Liver (tissue), 8 donors: ENCODE measurements at regions not wholly inside any gene's neighbourhood (a gene's known extent, or its start where the extent isn't known, plus 50 kb on each side); places are given as distances from the start of the nearest gene placed in this dataset.

Experiments
- DNase-seq: peaks from one replicate; pipeline ENCODE4 v3.0.0-alpha.2; 2017; ENCODE audit warnings: low spot score
- H3K27ac ChIP-seq, 2 donors: one replicate each; pipeline ENCODE4 v1.7.0; 2013; ENCODE audit warnings: inconsistent platforms in 2 of 2, low read length in 2 of 2, control low read depth in 1 of 2, low read depth in 1 of 2, mild to moderate bottlenecking in 1 of 2
- H3K27me3 ChIP-seq, 4 donors: one replicate each; pipeline versions ENCODE4 v1.6.1 to v1.7.0; 2013; ENCODE audit warnings: low read length in 3 of 4, inconsistent platforms in 1 of 4, mild to moderate bottlenecking in 1 of 4, moderate library complexity in 1 of 4; ENCODE audit not compliant: control insufficient read depth in 4 of 4, insufficient read depth in 4 of 4
- H3K36me3 ChIP-seq, 4 donors: one replicate each; pipeline versions ENCODE4 v1.6.1 to v1.7.0; 2013; ENCODE audit warnings: low read length in 3 of 4, mild to moderate bottlenecking in 3 of 4, low read depth in 1 of 4, moderate library complexity in 1 of 4; ENCODE audit not compliant: control insufficient read depth in 4 of 4, insufficient read depth in 3 of 4
- H3K4me1 ChIP-seq, 4 donors: one replicate each; pipeline versions ENCODE4 v1.6.1 to v1.7.0; 2013; ENCODE audit warnings: low read length in 3 of 4, mild to moderate bottlenecking in 3 of 4, moderate library complexity in 1 of 4; ENCODE audit not compliant: control insufficient read depth in 4 of 4, insufficient read depth in 4 of 4
- H3K4me3 ChIP-seq, 3 donors: one replicate each; pipeline versions ENCODE4 v1.6.1 to v1.7.0; 2013; ENCODE audit warnings: low read length in 3 of 3, control low read depth in 1 of 3, low read depth in 1 of 3, mild to moderate bottlenecking in 1 of 3
- H3K9ac ChIP-seq, 2 donors: one replicate each; pipeline ENCODE4 v1.7.0; 2013; ENCODE audit warnings: low read length in 2 of 2, mild to moderate bottlenecking in 2 of 2, moderate library complexity in 2 of 2, control low read depth in 1 of 2, low read depth in 1 of 2
- H3K9me3 ChIP-seq, 4 donors: one replicate each; pipeline versions ENCODE4 v1.6.1 to v1.7.0; 2013; ENCODE audit warnings: low read length in 3 of 4; ENCODE audit not compliant: control insufficient read depth in 4 of 4
- EGR1 ChIP-seq, 2 donors: IDR thresholded peaks; 2 replicates each; pipeline ENCODE4 v1.6.1; 2016 to 2018; ENCODE audit warnings: antibody characterized with exemption in 2 of 2, low read depth in 2 of 2
- FOXA1 ChIP-seq: IDR thresholded peaks from 2 replicates; pipeline ENCODE4 v1.6.1; 2016; ENCODE audit warnings: antibody characterized with exemption
- FOXA2 ChIP-seq: IDR thresholded peaks from 2 replicates; pipeline ENCODE4 v1.6.1; 2016; ENCODE audit warnings: antibody characterized with exemption
- GABPA ChIP-seq, 2 donors: IDR thresholded peaks in 1 of 2; conservative IDR thresholded peaks in 1 of 2; 2 replicates each; pipeline ENCODE4 v1.6.1; 2016; ENCODE audit warnings: antibody characterized with exemption in 2 of 2, mild to moderate bottlenecking in 1 of 2, moderate library complexity in 1 of 2
- HNF4A ChIP-seq, 2 donors: conservative IDR thresholded peaks; 2 replicates each; pipeline ENCODE4 v1.6.1; 2016; ENCODE audit warnings: antibody characterized with exemption in 2 of 2, mild to moderate bottlenecking in 2 of 2
- HNF4G ChIP-seq: IDR thresholded peaks from 2 replicates; pipeline ENCODE4 v1.6.1; 2016; ENCODE audit warnings: antibody characterized with exemption
- NR2F2 ChIP-seq: IDR thresholded peaks from 2 replicates; pipeline ENCODE4 v1.6.1; 2016; ENCODE audit warnings: antibody characterized with exemption
- RAD21 ChIP-seq, 2 donors: IDR thresholded peaks; 2 replicates each; pipeline ENCODE4 v1.6.1; 2016; ENCODE audit warnings: antibody characterized with exemption in 2 of 2, mild to moderate bottlenecking in 2 of 2
- RXRA ChIP-seq, 2 donors: IDR thresholded peaks; 2 replicates each; pipeline ENCODE4 v1.6.1; 2017 to 2018; ENCODE audit warnings: antibody characterized with exemption in 2 of 2, mild to moderate bottlenecking in 1 of 2
- SP1 ChIP-seq: IDR thresholded peaks from 2 replicates; pipeline ENCODE4 v1.6.1; 2018; ENCODE audit warnings: antibody characterized with exemption, mild to moderate bottlenecking
- TAF1 ChIP-seq: conservative IDR thresholded peaks from 2 replicates; pipeline ENCODE4 v1.6.1; 2016; ENCODE audit warnings: antibody characterized with exemption, mild to moderate bottlenecking
- YY1 ChIP-seq: IDR thresholded peaks from 2 replicates; pipeline ENCODE4 v1.6.1; 2016; ENCODE audit warnings: antibody characterized with exemption, mild to moderate bottlenecking
- WGBS: extraction: QIAGEN DNeasy Blood & Tissue Kit; methylation state at CpG from one replicate; pipeline ENCODE4 v1.1.7; 2013; 5-methylcytosine and 5-hydroxymethylcytosine counted together
- TF ChIP-seq, protein P1 (sequence below): IDR thresholded peaks from 2 replicates; pipeline ENCODE4 v1.6.1; 2016; ENCODE audit warnings: antibody characterized with exemption, mild to moderate bottlenecking
- TF ChIP-seq, protein P2 (sequence below): fragments of 150-350 bp; IDR thresholded peaks from 2 replicates; pipeline ENCODE4 v1.5.1; 2017; ENCODE audit warnings: improper control_type of control experiment, low read depth, low read length; ENCODE audit not compliant: missing input control
- TF ChIP-seq, protein P3 (sequence below): IDR thresholded peaks from 2 replicates; pipeline ENCODE4 v1.6.1; 2016; ENCODE audit warnings: antibody characterized with exemption
- donor health status: healthy.
- donor health status: healthy.
- donor health status: healthy.
- donor health status: healthy.
- donor health status: healthy.

DNA sequence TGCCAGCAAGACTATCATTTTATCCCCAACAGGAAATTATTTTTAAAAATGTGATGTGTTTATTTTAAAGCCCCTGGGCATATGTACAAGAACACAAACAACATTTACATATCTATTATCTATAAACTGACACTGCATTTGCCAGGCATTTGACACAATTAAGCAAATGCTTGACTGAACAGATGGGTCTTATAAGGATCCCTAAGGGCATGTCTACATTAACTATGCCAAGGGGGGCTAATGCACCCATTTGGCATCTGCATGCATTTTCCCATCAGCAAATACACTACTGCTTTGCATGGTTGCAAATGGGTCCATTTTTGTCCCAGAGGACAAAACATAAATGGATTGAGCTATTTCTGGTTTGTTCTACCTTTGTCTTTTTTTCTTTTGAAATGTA lies 884.8 kb upstream of the B3GALT2 start (continued):
- TF ChIP-seq RAD21 (IDR thresholded peaks at IDR 0.05) (no peak), HNF4G (no peak)

DNA sequence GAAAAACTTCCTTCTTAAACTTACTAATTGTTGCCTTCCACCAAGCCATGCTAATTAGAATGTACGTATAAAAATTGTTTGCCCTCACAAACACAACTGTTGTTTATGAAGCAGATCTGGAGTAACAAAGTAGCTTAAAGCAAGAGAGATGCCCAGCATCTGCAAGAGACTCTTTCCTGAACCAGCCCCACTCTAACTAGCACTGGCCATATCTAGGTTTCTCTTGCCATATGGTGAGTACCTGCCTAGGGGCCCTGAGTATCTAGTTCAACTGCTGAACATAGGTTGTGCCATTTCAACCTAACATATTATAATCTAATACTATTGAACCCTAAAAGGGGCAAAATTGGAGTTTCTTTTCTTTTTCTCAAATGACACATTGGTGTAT lies 883.4 kb upstream of the B3GALT2 start:
- 89% methylated on average over 1 of the region's 1 CpG for WGBS
- Histone ChIP-seq H3K4me1 (no peaks in the 10 kb centered on the region), H3K9me3 (no peaks in the 10 kb centered on the region), H3K36me3 (no peaks in the 10 kb centered on the region), H3K27ac (no peak overlapping the region), H3K27me3 (no peaks in the 10 kb centered on the region), H3K9ac (no peak overlapping the region), H3K4me3 (no peak overlapping the region)
- TF ChIP-seq SP1 = no peak
- TF ChIP-seq FOXA2 = no peak
- TF ChIP-seq TAF1 = no peak
- TF ChIP-seq NR2F2 = no peak
- TF ChIP-seq YY1 = no peak
- TF ChIP-seq RXRA (IDR thresholded peaks at IDR 0.05) = no peak
- TF ChIP-seq GABPA (IDR thresholded peaks at IDR 0.05 in 1 of 2, conservative IDR thresholded peaks at IDR 0.05 in 1 of 2) = no peak
- no peak for TF ChIP-seq FOXA1
- TF ChIP-seq HNF4G = no peak
- no peak for DNase-seq

DNA sequence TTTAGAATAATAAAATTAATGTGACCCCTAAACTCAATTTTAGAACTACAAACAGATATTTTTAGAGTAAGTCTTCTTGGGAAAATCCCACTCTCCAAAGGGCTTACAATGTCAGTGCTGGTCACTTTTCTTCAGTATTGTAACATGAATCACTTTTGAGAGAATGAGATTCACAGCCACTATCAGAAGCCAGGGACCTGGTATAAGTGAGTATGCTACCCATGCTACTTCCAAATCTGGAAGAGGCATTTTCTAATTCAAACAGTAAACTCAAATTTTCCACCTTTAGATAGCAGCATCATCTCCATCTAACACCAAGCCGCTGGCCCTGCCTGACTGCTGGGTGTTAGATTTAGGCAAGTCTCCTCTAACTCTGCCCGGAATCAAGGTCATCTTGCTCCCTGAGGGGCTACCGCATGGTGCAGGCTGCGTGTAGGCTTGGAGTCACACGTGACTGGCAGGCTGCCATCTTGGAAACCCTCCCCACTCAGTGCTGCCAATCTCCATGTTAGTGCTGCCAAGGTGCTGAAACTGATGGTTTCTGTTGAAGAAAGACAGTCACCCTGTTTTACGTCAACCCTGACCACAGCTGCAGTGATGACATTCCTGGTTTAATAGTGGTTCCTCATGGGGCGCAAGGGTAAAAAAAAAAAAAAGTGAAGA lies 882.9 kb upstream of the B3GALT2 start:
- H3K27ac ChIP-seq = no peak overlapping the region
- no peaks in the 10 kb centered on the region for H3K27me3 ChIP-seq
- no peaks in the 10 kb centered on the region for H3K36me3 ChIP-seq
- no peaks in the 10 kb centered on the region for H3K4me1 ChIP-seq
- H3K9ac ChIP-seq = no peak overlapping the region
- no peaks in the 10 kb centered on the region for H3K9me3 ChIP-seq
- DNase-seq = no peak
- 83% methylated on average over 7 of the region's 7 CpGs for WGBS
- H3K4me3 ChIP-seq = no peak overlapping the region
- no peak for TF ChIP-seq FOXA2
- TF ChIP-seq, protein P1, sequence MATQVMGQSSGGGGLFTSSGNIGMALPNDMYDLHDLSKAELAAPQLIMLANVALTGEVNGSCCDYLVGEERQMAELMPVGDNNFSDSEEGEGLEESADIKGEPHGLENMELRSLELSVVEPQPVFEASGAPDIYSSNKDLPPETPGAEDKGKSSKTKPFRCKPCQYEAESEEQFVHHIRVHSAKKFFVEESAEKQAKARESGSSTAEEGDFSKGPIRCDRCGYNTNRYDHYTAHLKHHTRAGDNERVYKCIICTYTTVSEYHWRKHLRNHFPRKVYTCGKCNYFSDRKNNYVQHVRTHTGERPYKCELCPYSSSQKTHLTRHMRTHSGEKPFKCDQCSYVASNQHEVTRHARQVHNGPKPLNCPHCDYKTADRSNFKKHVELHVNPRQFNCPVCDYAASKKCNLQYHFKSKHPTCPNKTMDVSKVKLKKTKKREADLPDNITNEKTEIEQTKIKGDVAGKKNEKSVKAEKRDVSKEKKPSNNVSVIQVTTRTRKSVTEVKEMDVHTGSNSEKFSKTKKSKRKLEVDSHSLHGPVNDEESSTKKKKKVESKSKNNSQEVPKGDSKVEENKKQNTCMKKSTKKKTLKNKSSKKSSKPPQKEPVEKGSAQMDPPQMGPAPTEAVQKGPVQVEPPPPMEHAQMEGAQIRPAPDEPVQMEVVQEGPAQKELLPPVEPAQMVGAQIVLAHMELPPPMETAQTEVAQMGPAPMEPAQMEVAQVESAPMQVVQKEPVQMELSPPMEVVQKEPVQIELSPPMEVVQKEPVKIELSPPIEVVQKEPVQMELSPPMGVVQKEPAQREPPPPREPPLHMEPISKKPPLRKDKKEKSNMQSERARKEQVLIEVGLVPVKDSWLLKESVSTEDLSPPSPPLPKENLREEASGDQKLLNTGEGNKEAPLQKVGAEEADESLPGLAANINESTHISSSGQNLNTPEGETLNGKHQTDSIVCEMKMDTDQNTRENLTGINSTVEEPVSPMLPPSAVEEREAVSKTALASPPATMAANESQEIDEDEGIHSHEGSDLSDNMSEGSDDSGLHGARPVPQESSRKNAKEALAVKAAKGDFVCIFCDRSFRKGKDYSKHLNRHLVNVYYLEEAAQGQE = no peak

DNA sequence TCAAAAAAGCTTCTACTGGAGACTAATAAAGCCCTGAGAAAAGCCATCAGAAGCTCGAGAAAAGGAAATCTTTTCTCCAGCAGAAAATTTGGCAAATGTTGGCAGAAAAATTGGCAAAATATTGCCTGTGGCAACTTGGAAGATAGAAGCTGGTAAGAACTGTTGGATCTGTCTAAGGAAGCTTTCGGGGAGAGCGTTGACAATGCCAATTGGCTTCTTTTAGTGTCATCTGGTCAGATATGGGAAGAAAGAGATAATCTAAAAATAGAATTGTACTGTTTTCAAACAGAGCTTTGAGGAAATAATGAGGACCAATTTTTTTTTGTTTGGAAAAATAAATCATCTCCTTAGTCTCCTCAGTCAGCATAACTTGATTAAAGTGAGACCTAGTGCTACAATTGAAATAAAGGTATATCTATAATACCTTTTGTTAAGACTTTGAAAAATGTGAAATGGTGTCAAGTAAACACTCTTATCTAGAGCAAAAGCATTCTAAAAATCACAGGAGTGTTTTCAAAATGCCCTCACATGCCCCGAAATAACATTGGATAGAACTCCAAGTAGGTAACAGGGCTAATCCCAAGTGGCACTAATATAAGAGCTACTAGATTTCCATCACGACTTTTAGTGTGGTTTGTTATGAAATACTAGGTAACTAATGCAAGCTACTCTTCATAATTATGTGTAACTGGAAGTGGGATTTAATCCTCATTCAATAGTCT lies 882.2 kb upstream of the B3GALT2 start:
- Histone ChIP-seq H3K9me3 (no peaks in the 10 kb centered on the region), H3K27ac (no peak overlapping the region), H3K27me3 (no peaks in the 10 kb centered on the region), H3K9ac (no peak overlapping the region), H3K4me1 (no peaks in the 10 kb centered on the region), H3K36me3 (no peaks in the 10 kb centered on the region), H3K4me3 (no peak overlapping the region)
- DNase-seq = no peak
- 82% methylated on average over 5 of the region's 5 CpGs for WGBS
- TF ChIP-seq SP1 (no peak), HNF4G (no peak), GABPA (IDR thresholded peaks at IDR 0.05 in 1 of 2, conservative IDR thresholded peaks at IDR 0.05 in 1 of 2) (no peak), FOXA2 (no peak), TAF1 (no peak), EGR1 (IDR thresholded peaks at IDR 0.05; ENCODE audit: low read depth in 2 of 2) (no peak), YY1 (no peak), HNF4A (conservative IDR thresholded peaks at IDR 0.05) (no peak), RXRA (IDR thresholded peaks at IDR 0.05) (no peak), FOXA1 (no peak)
- TF ChIP-seq, protein P2, sequence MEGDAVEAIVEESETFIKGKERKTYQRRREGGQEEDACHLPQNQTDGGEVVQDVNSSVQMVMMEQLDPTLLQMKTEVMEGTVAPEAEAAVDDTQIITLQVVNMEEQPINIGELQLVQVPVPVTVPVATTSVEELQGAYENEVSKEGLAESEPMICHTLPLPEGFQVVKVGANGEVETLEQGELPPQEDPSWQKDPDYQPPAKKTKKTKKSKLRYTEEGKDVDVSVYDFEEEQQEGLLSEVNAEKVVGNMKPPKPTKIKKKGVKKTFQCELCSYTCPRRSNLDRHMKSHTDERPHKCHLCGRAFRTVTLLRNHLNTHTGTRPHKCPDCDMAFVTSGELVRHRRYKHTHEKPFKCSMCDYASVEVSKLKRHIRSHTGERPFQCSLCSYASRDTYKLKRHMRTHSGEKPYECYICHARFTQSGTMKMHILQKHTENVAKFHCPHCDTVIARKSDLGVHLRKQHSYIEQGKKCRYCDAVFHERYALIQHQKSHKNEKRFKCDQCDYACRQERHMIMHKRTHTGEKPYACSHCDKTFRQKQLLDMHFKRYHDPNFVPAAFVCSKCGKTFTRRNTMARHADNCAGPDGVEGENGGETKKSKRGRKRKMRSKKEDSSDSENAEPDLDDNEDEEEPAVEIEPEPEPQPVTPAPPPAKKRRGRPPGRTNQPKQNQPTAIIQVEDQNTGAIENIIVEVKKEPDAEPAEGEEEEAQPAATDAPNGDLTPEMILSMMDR = no peak
- TF ChIP-seq, protein P3, sequence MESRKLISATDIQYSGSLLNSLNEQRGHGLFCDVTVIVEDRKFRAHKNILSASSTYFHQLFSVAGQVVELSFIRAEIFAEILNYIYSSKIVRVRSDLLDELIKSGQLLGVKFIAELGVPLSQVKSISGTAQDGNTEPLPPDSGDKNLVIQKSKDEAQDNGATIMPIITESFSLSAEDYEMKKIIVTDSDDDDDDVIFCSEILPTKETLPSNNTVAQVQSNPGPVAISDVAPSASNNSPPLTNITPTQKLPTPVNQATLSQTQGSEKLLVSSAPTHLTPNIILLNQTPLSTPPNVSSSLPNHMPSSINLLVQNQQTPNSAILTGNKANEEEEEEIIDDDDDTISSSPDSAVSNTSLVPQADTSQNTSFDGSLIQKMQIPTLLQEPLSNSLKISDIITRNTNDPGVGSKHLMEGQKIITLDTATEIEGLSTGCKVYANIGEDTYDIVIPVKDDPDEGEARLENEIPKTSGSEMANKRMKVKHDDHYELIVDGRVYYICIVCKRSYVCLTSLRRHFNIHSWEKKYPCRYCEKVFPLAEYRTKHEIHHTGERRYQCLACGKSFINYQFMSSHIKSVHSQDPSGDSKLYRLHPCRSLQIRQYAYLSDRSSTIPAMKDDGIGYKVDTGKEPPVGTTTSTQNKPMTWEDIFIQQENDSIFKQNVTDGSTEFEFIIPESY = no peak
